ENCODE measurements at regions not wholly inside any gene's neighbourhood (a gene's known extent, or its start where the extent isn't known, plus 50 kb on each side); places are given as distances from the start of the nearest gene placed in this dataset.
"Not testable (repeated sequence)": the region's sequence is repeated elsewhere in the genome, so short reads cannot be mapped to it uniquely, and the experiment has no call there.

DNA sequence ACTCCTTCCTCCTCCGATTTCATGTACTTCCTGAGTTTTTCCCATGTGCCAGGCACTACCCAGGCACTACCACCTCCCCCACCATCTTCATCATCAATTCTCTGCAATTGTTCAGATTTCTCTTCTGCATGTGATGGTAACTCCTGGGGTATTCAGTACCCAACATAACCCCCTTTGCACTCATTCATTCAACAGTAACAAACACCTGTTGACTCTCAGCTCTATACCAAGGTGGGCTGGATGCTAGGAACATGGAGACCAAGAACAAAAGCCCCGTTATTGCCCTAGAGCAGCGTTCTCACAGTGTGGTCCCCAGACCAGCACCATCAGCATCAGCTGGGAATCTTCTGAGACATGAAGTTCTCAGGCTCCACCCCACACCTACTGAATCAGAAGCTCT is 113.0 kb upstream of the CHD2 start:
- Mint-ChIP-seq H3K36me3 (ENCODE audit: low read depth) (no peaks in the 10 kb centered on the region), H3K27ac (no peak overlapping the region), H3K9me3 (peaks cover 1% of the 10 kb centered on the region), H3K27me3 (no peaks in the 10 kb centered on the region), H3K4me1 (ENCODE audit: low read depth) (no peaks in the 10 kb centered on the region), H3K4me3 (no peak overlapping the region)
- no peak for DNase-seq
- POLR2A ChIA-PET, result interaction anchor here (0.9 kb wide), 1 partner anchor 14 kb away, joined by 3 read pairs; no protein-coding TSS in a partner anchor
- no peak for ATAC-seq
- intact Hi-C loops (cut with micrococcal nuclease), result no loop called here
- TF ChIP-seq, protein P1, sequence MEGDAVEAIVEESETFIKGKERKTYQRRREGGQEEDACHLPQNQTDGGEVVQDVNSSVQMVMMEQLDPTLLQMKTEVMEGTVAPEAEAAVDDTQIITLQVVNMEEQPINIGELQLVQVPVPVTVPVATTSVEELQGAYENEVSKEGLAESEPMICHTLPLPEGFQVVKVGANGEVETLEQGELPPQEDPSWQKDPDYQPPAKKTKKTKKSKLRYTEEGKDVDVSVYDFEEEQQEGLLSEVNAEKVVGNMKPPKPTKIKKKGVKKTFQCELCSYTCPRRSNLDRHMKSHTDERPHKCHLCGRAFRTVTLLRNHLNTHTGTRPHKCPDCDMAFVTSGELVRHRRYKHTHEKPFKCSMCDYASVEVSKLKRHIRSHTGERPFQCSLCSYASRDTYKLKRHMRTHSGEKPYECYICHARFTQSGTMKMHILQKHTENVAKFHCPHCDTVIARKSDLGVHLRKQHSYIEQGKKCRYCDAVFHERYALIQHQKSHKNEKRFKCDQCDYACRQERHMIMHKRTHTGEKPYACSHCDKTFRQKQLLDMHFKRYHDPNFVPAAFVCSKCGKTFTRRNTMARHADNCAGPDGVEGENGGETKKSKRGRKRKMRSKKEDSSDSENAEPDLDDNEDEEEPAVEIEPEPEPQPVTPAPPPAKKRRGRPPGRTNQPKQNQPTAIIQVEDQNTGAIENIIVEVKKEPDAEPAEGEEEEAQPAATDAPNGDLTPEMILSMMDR (IDR thresholded peaks at IDR 0.05), result no peak
- CTCF ChIA-PET, result interaction anchor here (3.3 kb wide), 1 partner anchor 10 kb away, joined by 22 read pairs; no protein-coding TSS in a partner anchor

DNA sequence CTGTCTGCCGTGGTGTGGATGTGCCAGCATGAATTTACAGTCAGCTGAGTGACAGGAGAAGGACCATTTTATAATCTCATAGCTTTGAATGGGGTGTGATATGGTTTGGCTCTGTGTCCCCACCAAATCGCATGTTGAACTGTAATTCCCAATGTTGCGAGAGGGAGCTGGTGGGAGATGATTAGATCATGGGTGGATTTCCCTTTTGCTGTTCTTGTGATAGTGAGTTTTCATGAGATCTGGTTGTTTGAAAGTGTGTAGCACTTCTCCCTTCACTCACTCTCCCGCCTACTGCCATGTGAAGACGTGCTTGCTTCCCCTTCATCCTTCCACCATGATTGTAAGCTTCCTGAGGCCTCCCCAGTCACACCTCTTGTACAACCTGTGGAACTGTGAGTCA is 111.9 kb upstream of the CHD2 start:
- Mint-ChIP-seq H3K9me3 (peaks cover 1% of the 10 kb centered on the region), H3K36me3 (ENCODE audit: low read depth) (no peaks in the 10 kb centered on the region), H3K4me3 (no peak overlapping the region), H3K27ac (no peak overlapping the region), H3K4me1 (ENCODE audit: low read depth) (no peaks in the 10 kb centered on the region), H3K27me3 (no peaks in the 10 kb centered on the region)
- ATAC-seq, result no peak
- ChIA-PET POLR2A (no interaction called here), CTCF (interaction anchor here (3.3 kb wide), 1 partner anchor 9 kb away, joined by 22 read pairs; no protein-coding TSS in a partner anchor)
- TF ChIP-seq, protein P1 (IDR thresholded peaks at IDR 0.05), result no peak
- intact Hi-C loops (cut with micrococcal nuclease), result no loop called here
- no peak for DNase-seq

DNA sequence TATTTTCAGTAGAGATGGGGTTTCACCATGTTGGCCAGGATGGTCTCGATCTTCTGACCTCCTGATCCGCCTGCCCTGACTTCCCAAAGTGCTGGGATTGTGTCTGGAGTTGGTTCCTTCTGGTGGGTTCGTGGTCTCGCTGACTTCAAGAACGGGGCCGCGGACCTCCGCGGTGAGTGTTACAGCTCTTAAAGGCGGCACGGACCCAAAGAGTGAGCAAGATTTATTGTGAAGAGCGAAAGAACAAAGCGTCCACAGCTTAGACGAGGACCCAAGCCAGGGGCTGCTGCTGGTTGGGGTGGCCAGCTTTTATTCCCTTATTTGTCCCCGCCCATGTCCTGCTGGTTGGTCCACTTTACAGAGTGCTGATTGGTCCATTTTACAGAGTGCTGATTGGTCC is 111.3 kb upstream of the CHD2 start:
- H3K27ac Mint-ChIP-seq; H3K27me3 Mint-ChIP-seq; H3K4me3 Mint-ChIP-seq; H3K9me3 Mint-ChIP-seq; H3K36me3 Mint-ChIP-seq (ENCODE audit: low read depth); H3K4me1 Mint-ChIP-seq (ENCODE audit: low read depth); ATAC-seq; intact Hi-C loops (cut with micrococcal nuclease); DNase-seq: not testable (repeated sequence)
- POLR2A ChIA-PET, result interaction anchor here (1.0 kb wide), 1 partner anchor 202 kb away, joined by 3 read pairs; no protein-coding TSS in a partner anchor
- CTCF ChIA-PET, result interaction anchor here (1.4 to 3.3 kb wide), 2 partner anchors 8 to 27 kb away, joined by 3 to 22 read pairs; no protein-coding TSS in a partner anchor

DNA sequence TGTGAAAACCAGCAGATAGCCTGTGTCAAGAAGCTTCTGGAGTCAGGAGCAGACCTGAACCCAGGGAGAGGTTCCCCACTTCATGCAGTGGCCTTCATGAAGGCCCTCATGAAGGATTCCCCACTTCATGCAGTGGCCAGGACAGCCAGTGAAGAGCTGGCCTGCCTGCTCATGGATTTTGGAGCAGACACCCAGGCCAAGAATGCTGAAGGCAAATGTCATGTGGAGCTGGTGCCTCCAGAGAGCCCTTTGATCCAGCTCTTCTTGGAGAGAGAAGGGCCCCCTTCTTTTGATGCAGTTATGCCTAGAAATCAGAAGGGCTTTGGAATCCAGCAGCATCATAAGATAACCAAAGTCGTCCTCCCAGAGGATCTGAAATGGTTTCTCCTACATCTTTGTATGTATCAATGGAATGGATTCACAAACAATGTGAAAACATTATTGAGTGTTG is 103.9 kb upstream of the CHD2 start:
- ChIA-PET POLR2A (interaction anchor here (1.3 kb wide), 1 partner anchor 107 kb away, joined by 4 read pairs; no protein-coding TSS in a partner anchor), CTCF (interaction anchor here (0.9 to 4.8 kb wide), 18 partner anchors 8 to 260 kb away, joined by 3 to 41 read pairs (median 14); no protein-coding TSS in a partner anchor)
- DNase-seq (no peak), ATAC-seq (no peak)
- H3K4me1 Mint-ChIP-seq (ENCODE audit: low read depth), result peaks cover 4% of the 10 kb centered on the region
- H3K27ac Mint-ChIP-seq, result no peak overlapping the region
- intact Hi-C loops (cut with micrococcal nuclease), result loop anchor here (5.0 kb wide), 1 partner anchor 236 kb away; no protein-coding TSS in a partner anchor
- no peaks in the 10 kb centered on the region for H3K36me3 Mint-ChIP-seq (ENCODE audit: low read depth)
- H3K27me3 Mint-ChIP-seq, result no peaks in the 10 kb centered on the region
- no peak overlapping the region for H3K4me3 Mint-ChIP-seq
- H3K9me3 Mint-ChIP-seq, result no peaks in the 10 kb centered on the region
- TF ChIP-seq, protein P1 (IDR thresholded peaks at IDR 0.05), result no peak

DNA sequence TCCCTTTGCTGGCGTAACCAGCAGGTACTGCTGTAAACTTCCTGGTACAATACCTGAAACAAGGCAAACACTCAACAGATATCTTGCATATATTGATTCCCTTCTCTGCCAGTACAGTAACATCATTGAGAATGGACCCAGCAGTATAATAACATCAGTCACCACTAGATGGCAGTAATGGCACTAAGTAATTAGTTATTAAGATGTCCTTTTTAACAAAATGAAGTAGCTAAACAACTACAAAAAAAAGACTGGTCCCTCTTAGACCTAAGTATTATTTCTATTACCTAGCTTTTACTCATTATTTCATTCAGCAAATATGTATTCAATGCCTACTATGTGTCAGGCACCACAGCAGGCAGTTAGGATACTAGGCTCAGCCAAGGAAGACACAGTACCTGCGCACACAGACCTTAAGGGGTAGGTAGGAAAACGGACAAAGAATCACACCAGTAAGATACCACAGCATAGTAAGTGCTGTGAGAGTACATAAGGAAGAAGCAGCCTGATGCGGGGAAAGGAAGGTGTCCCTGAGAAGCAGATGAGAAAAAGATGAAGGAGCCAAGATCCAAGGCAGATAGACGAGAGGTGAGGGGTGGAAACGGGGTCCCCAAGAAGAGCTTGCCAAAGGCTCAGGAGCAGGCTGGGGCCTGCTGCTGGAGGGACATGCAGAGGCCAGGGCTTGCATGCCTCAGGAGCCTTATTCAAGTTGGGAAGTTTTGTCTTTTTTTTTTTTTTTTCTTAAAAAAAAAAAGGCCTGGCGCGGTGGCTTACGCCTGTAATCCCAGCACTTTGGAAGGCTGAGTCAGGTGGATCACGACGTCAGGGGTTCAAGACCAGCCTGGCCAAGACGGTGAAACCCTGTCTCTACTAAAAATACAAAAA is 102.7 kb upstream of the CHD2 start:
- no peaks in the 10 kb centered on the region for H3K27me3 Mint-ChIP-seq
- DNase-seq, result peak; percentile 46
- ATAC-seq, result peak; percentile 93
- peak overlapping the region; percentile 31 for H3K27ac Mint-ChIP-seq
- ChIA-PET POLR2A (interaction anchor here (0.6 to 1.3 kb wide), 5 partner anchors 63 to 110 kb away, joined by 3 to 4 read pairs (median 3); partner anchors contain the start of gene CHD2), CTCF (interaction anchor here (0.6 to 4.8 kb wide), 52 partner anchors 9 to 331 kb away, joined by 3 to 41 read pairs (median 4); no protein-coding TSS in a partner anchor)
- TF ChIP-seq, protein P1 (IDR thresholded peaks at IDR 0.05), result peak; percentile 88
- intact Hi-C loops (cut with micrococcal nuclease), result loop anchor here (5.0 kb wide), 1 partner anchor 235 kb away; no protein-coding TSS in a partner anchor
- no peak overlapping the region for H3K4me3 Mint-ChIP-seq
- H3K4me1 Mint-ChIP-seq (ENCODE audit: low read depth), result peaks cover 4% of the 10 kb centered on the region
- H3K9me3 Mint-ChIP-seq, result no peaks in the 10 kb centered on the region
- no peaks in the 10 kb centered on the region for H3K36me3 Mint-ChIP-seq (ENCODE audit: low read depth)
